Activated CD8-positive, alpha-beta T cell treated with anti-CD3 and anti-CD28 coated beads for 36 hours (primary cell): ENCODE measurements at regions not wholly inside any gene's neighbourhood (a gene's known extent, or its start where the extent isn't known, plus 50 kb on each side); places are given as distances from the start of the nearest gene placed in this dataset.

Experiments used
- ATAC-seq: fragments of 200-7000 bp; cut with Tn5 transposase; one replicate; pipeline ENCODE4 v1.10.0; 2021; ENCODE audit warnings: mild to moderate bottlenecking, moderate library complexity
- CTCF ChIA-PET: fragments of 350-600 bp; sonication (Branson Sonifier 250); formaldehyde crosslinking; loops from one replicate; lab custom pipeline; 2021; ENCODE audit warnings: antibody characterized with exemption; lab: Charles Lee
- POLR2A ChIA-PET: fragments of 350-600 bp; sonication (Branson Sonifier 250); formaldehyde crosslinking; loops from one replicate; lab custom pipeline; 2021; ENCODE audit warnings: antibody characterized with exemption; lab: Charles Lee
- DNase-seq: peaks from one replicate; pipeline ENCODE4 v3.0.0-alpha.2; 2020
- H3K27ac Mint-ChIP-seq: one replicate; pipeline ENCODE4 v1.8.0; 2021; ENCODE audit warnings: mild to moderate bottlenecking, mixed read lengths
- H3K27me3 Mint-ChIP-seq: one replicate; pipeline ENCODE4 v1.8.0; 2021; ENCODE audit warnings: mixed read lengths
- H3K36me3 Mint-ChIP-seq: one replicate; pipeline ENCODE4 v1.8.0; 2021; ENCODE audit warnings: low read depth, mixed read lengths
- H3K4me1 Mint-ChIP-seq: one replicate; pipeline ENCODE4 v1.8.0; 2021; ENCODE audit warnings: low read depth, mixed read lengths
- H3K4me3 Mint-ChIP-seq: one replicate; pipeline ENCODE4 v1.8.0; 2021; ENCODE audit warnings: mild to moderate bottlenecking, moderate library complexity, mixed read lengths
- H3K9me3 Mint-ChIP-seq: one replicate; pipeline ENCODE4 v1.8.0; 2021; ENCODE audit warnings: mixed read lengths
- intact Hi-C: fragments of 100-400 bp; cut with micrococcal nuclease; formaldehyde crosslinking; loops from one replicate; pipeline ENCODE4 v1.10.0; 2022
- TF ChIP-seq, protein P1 (sequence below): fragments of 200-600 bp; IDR thresholded peaks from one replicate; pipeline ENCODE4 v1.8.0; 2022; ENCODE audit warnings: antibody characterized with exemption, mild to moderate bottlenecking

DNA sequence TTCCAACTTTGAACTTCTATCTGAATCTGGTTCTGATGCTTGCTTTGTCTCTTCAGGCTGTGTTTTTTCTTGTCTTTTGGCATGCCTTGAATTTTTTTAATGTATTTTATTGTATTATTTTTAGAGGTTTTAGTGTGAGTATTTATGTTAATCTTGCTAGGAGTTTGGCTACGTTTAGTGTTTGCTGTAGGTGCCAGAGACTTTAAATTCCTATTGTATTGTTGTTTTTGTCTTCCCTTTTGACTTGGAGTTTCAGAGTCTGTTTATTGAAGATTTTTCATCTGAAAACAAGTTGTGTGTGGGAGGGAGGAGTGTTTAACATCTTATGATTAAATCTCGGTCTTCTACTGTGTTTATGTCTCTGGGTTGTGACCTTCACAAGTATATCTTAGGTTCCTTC is 956.8 kb downstream of the TLE1 start:
- DNase-seq (no peak), ATAC-seq (no peak)
- POLR2A ChIA-PET = no interaction called here
- H3K36me3 Mint-ChIP-seq = no peaks in the 10 kb centered on the region
- intact Hi-C loops = no loop called here
- H3K27me3 Mint-ChIP-seq = no peaks in the 10 kb centered on the region
- peaks cover 5% of the 10 kb centered on the region for H3K9me3 Mint-ChIP-seq
- no peaks in the 10 kb centered on the region for H3K4me1 Mint-ChIP-seq
- H3K27ac Mint-ChIP-seq = no peak overlapping the region
- H3K4me3 Mint-ChIP-seq = no peak overlapping the region
- CTCF ChIA-PET = no interaction called here
- TF ChIP-seq, protein P1, sequence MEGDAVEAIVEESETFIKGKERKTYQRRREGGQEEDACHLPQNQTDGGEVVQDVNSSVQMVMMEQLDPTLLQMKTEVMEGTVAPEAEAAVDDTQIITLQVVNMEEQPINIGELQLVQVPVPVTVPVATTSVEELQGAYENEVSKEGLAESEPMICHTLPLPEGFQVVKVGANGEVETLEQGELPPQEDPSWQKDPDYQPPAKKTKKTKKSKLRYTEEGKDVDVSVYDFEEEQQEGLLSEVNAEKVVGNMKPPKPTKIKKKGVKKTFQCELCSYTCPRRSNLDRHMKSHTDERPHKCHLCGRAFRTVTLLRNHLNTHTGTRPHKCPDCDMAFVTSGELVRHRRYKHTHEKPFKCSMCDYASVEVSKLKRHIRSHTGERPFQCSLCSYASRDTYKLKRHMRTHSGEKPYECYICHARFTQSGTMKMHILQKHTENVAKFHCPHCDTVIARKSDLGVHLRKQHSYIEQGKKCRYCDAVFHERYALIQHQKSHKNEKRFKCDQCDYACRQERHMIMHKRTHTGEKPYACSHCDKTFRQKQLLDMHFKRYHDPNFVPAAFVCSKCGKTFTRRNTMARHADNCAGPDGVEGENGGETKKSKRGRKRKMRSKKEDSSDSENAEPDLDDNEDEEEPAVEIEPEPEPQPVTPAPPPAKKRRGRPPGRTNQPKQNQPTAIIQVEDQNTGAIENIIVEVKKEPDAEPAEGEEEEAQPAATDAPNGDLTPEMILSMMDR = no peak

DNA sequence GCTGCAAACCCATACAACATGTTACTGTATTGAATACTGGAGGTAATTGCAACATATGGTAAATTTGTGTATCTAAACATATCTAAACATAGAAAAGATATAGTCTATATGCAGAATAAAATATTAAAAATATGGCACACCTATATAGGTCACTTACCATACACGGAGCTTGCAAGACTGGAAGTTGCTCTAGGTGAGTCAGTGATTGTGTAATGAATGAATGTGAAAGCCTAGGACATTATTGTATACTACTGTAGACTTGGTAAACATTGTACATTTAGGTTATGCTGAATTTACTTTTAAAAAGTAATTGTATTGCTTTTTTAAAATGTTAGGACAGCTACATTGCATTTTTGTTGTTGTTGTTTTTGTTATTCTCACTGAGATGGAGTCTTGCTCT is 968.8 kb downstream of the TLE1 start:
- ATAC-seq (no peak), DNase-seq (no peak)
- TF ChIP-seq, protein P1 = no peak
- no peak overlapping the region for H3K4me3 Mint-ChIP-seq
- no peaks in the 10 kb centered on the region for H3K4me1 Mint-ChIP-seq
- H3K9me3 Mint-ChIP-seq = peaks cover 19% of the 10 kb centered on the region
- no peaks in the 10 kb centered on the region for H3K27me3 Mint-ChIP-seq
- ChIA-PET POLR2A (no interaction called here), CTCF (no interaction called here)
- H3K36me3 Mint-ChIP-seq = no peaks in the 10 kb centered on the region
- no peak overlapping the region for H3K27ac Mint-ChIP-seq
- intact Hi-C loops = no loop called here

DNA sequence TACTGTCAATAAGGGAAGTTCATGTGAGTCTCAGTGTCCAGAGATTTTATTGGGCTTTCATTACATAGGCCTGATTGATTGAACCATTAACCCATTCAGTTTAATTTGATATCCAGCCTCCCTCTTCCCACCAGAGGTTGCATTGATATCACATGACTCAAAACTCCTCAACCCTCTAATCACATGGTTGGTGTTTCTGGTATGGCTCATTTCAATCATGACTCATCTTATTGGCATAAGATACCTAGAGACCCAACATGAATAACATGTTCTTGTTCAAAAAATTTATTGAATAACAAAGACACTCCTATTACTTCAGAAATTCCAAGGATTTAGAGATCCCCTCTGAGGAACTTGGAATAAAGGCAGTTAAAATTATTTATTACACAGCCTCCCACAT is 982.2 kb downstream of the TLE1 start:
- DNase-seq = no peak
- ATAC-seq = no peak
- Mint-ChIP-seq H3K9me3 (peaks cover 12% of the 10 kb centered on the region), H3K27ac (no peak overlapping the region), H3K36me3 (no peaks in the 10 kb centered on the region), H3K4me1 (no peaks in the 10 kb centered on the region), H3K4me3 (no peak overlapping the region), H3K27me3 (no peaks in the 10 kb centered on the region)
- TF ChIP-seq, protein P1 = no peak
- intact Hi-C loops = no loop called here
- ChIA-PET CTCF (no interaction called here), POLR2A (no interaction called here)

DNA sequence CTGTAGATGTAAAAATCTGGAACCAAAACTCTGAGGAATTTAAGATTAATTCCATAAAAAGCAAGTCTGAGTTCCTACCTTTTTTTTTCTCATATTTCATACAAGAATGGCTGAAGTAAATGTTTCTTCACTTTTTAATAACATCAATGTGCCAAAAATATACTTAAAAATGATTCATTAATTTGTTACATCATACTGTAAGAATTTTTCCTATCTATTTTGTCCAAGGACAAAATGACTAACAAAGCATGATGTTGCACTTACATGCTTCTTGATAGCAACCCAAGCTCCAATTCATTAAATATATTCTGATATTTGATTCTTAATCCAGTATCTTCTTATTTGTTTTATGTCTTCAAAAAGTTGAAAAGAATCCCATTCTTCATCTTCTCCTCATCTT is 988.3 kb downstream of the TLE1 start:
- intact Hi-C loops = no loop called here
- ATAC-seq (no peak), DNase-seq (no peak)
- H3K36me3 Mint-ChIP-seq = no peaks in the 10 kb centered on the region
- H3K27ac Mint-ChIP-seq = no peak overlapping the region
- H3K4me1 Mint-ChIP-seq = no peaks in the 10 kb centered on the region
- CTCF ChIA-PET = no interaction called here
- TF ChIP-seq, protein P1 = no peak
- POLR2A ChIA-PET = no interaction called here
- H3K4me3 Mint-ChIP-seq = no peak overlapping the region
- H3K27me3 Mint-ChIP-seq = no peaks in the 10 kb centered on the region
- H3K9me3 Mint-ChIP-seq = peaks cover 7% of the 10 kb centered on the region

DNA sequence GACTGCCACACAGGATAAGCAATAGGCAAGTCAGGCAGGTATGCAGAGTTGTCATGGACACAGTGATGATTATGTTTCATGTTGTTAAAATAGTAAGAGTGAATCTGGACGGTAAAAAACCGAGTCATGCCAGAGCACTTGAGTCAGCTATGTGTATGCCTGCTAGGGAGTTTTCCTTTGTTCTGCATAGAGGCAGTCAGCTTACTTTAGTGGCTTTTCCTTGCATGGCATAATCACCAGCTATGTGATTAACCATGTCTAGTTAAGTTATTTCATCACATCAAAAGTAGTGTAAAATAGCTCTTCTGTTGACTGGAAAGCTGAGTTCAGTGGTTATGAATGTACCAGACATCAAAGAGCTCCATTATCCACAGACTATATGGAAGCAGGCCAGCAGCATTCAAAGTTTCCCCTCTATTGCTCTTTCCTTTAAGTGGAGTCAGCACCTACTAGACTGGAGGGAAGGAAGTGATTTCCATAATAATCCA is 989.8 kb downstream of the TLE1 start:
- Mint-ChIP-seq H3K27ac (no peak overlapping the region), H3K9me3 (peaks cover 3% of the 10 kb centered on the region), H3K4me3 (no peak overlapping the region), H3K36me3 (no peaks in the 10 kb centered on the region), H3K4me1 (no peaks in the 10 kb centered on the region), H3K27me3 (no peaks in the 10 kb centered on the region)
- TF ChIP-seq, protein P1 = no peak
- intact Hi-C loops = no loop called here
- DNase-seq (no peak), ATAC-seq (no peak)
- ChIA-PET CTCF (no interaction called here), POLR2A (no interaction called here)
